T-cell (primary cell): ENCODE measurements at regions not wholly inside any gene's neighbourhood (a gene's known extent, or its start where the extent isn't known, plus 50 kb on each side); places are given as distances from the start of the nearest gene placed in this dataset.
"Not testable (repeated sequence)": the region's sequence is repeated elsewhere in the genome, so short reads cannot be mapped to it uniquely, and the experiment has no call there.

Experiments used
- ATAC-seq, 4 experiments: fragments of 200-7000 bp in 3 of 4; fragments of 150-1000 bp in 1 of 4; cut with Tn5 transposase; replicated peaks in 1 of 4; 1 replicate in 3 of 4; 2 replicates in 1 of 4; pipeline ENCODE4 v1.10.0; 2021; ENCODE audit warnings: moderate library complexity in 3 of 4, mild to moderate bottlenecking in 2 of 4, moderate number of reproducible peaks in 1 of 4
- CTCF ChIA-PET, 2 donors: fragments of 300-600 bp; sonication (Branson Sonifier 250); formaldehyde crosslinking; loops; one replicate each; lab custom pipeline; 2022; ENCODE audit warnings: antibody characterized with exemption in 2 of 2; lab: Charles Lee
- POLR2A ChIA-PET, 2 donors: fragments of 300-600 bp; sonication (Branson Sonifier 250); formaldehyde crosslinking; loops; one replicate each; lab custom pipeline; 2022; ENCODE audit warnings: antibody characterized with exemption in 2 of 2; lab: Charles Lee
- DNase-seq, 35 experiments: peaks; one replicate each; pipeline versions ENCODE4 v3.0.0 to v3.0.0-alpha.2; 2013 to 2023
- H3K27ac ChIP-seq: one replicate; pipeline ENCODE4 v1.5.1; 2013; ENCODE audit warnings: low read length
- H3K27me3 ChIP-seq, 2 experiments: replicated peaks in 1 of 2; 1 replicate in 1 of 2; 2 replicates in 1 of 2; pipeline versions ENCODE4 v1.6.1 to v1.7.0; 2013; ENCODE audit warnings: low read length in 1 of 2, mixed read lengths in 1 of 2; ENCODE audit not compliant: control insufficient read depth in 2 of 2, insufficient read depth in 2 of 2; ENCODE audit errors: extremely low read depth in 1 of 2
- H3K36me3 ChIP-seq, 2 donors: 1 replicate in 1 of 2; 2 replicates in 1 of 2; pipeline versions ENCODE4 v1.6.1 to v1.7.0; 2013; ENCODE audit warnings: low read length in 1 of 2; ENCODE audit not compliant: control insufficient read depth in 2 of 2, insufficient read depth in 1 of 2; ENCODE audit errors: extremely low read depth in 1 of 2
- H3K4me1 ChIP-seq, 2 experiments: 1 replicate in 1 of 2; 2 replicates in 1 of 2; pipeline versions ENCODE4 v1.6.1 to v1.7.0; 2013; ENCODE audit warnings: low read length in 2 of 2, mixed read lengths in 1 of 2; ENCODE audit not compliant: insufficient read depth in 2 of 2, control insufficient read depth in 1 of 2; ENCODE audit errors: extremely low read depth in 1 of 2
- H3K4me3 ChIP-seq, 2 donors: 1 replicate in 1 of 2; 2 replicates in 1 of 2; pipeline versions ENCODE4 v1.5.1 to v1.7.0; 2013; ENCODE audit warnings: mild to moderate bottlenecking in 2 of 2, low read length in 1 of 2, moderate library complexity in 1 of 2; ENCODE audit not compliant: control insufficient read depth in 1 of 2; ENCODE audit errors: extremely low read depth in 1 of 2
- H3K9me3 ChIP-seq: 2 replicates; pipeline ENCODE4 v1.7.0; 2013
- H3K27ac Mint-ChIP-seq, 2 donors: one replicate each; pipeline ENCODE4 v1.8.0; 2020 to 2021; ENCODE audit warnings: mild to moderate bottlenecking in 2 of 2, mixed read lengths in 2 of 2
- H3K27me3 Mint-ChIP-seq, 2 donors: one replicate each; pipeline ENCODE4 v1.8.0; 2021 to 2022; ENCODE audit warnings: mixed read lengths in 2 of 2
- H3K36me3 Mint-ChIP-seq: one replicate; pipeline ENCODE4 v1.8.0; 2021; ENCODE audit warnings: mixed read lengths
- H3K4me1 Mint-ChIP-seq, 3 donors: one replicate each; pipeline ENCODE4 v1.8.0; 2020 to 2022; ENCODE audit warnings: mixed read lengths in 3 of 3, mild to moderate bottlenecking in 1 of 3
- H3K4me3 Mint-ChIP-seq, 3 donors: one replicate each; pipeline ENCODE4 v1.8.0; 2020 to 2022; ENCODE audit warnings: mild to moderate bottlenecking in 3 of 3, mixed read lengths in 3 of 3, moderate library complexity in 3 of 3
- H3K9me3 Mint-ChIP-seq, 3 donors: one replicate each; pipeline ENCODE4 v1.8.0; 2020 to 2022; ENCODE audit warnings: mixed read lengths in 3 of 3
- WGBS: methylation state at CpG from one replicate; pipeline ENCODE4 v1.1.5; 2013; ENCODE audit warnings: missing lambda C conversion rate; ENCODE audit not compliant: insufficient coverage; 5-methylcytosine and 5-hydroxymethylcytosine counted together

GRCh38 chr1:239112101-239112935 lies 274.1 kb upstream of the CHRM3 start:
- Histone ChIP-seq H3K36me3 (no peaks in the 10 kb centered on the region), H3K4me1 (no peaks in the 10 kb centered on the region), H3K27ac (no peak overlapping the region), H3K27me3 (no peaks in the 10 kb centered on the region), H3K4me3 (no peak overlapping the region), H3K9me3 (no peaks in the 10 kb centered on the region)
- ATAC-seq (no peak), DNase-seq (no peak)
- Mint-ChIP-seq H3K36me3 (no peaks in the 10 kb centered on the region), H3K27ac (no peak overlapping the region), H3K9me3 (no peaks in the 10 kb centered on the region), H3K27me3 (no peaks in the 10 kb centered on the region), H3K4me3 (no peak overlapping the region), H3K4me1 (no peaks in the 10 kb centered on the region)
- ChIA-PET CTCF (no interaction called here), POLR2A (no interaction called here)
- 90% methylated on average over 3 of the region's 5 CpGs for WGBS

GRCh38 chr1:239107676-239108075 lies 278.7 kb upstream of the CHRM3 start:
- ChIA-PET CTCF (no interaction called here), POLR2A (interaction anchor here in 1 of 2 donors (1.0 kb wide), 1 partner anchor 11 kb away, joined by 3 read pairs; no protein-coding TSS in a partner anchor)
- H3K4me3 ChIP-seq = no peak overlapping the region
- no peaks in the 10 kb centered on the region for H3K9me3 ChIP-seq
- ATAC-seq (no peak), DNase-seq (no peak)
- no peak overlapping the region for H3K27ac ChIP-seq
- no peak overlapping the region for H3K27ac Mint-ChIP-seq
- no peak overlapping the region for H3K4me3 Mint-ChIP-seq
- H3K27me3 Mint-ChIP-seq = no peaks in the 10 kb centered on the region
- no peaks in the 10 kb centered on the region for H3K27me3 ChIP-seq
- H3K4me1 Mint-ChIP-seq = no peaks in the 10 kb centered on the region
- peaks cover 0 to 19% (median 0%) of the 10 kb centered on the region in 3 donors for H3K9me3 Mint-ChIP-seq
- H3K36me3 ChIP-seq = no peaks in the 10 kb centered on the region
- H3K4me1 ChIP-seq = no peaks in the 10 kb centered on the region
- 76% methylated on average over 5 of the region's 7 CpGs for WGBS
- H3K36me3 Mint-ChIP-seq = no peaks in the 10 kb centered on the region

DNA sequence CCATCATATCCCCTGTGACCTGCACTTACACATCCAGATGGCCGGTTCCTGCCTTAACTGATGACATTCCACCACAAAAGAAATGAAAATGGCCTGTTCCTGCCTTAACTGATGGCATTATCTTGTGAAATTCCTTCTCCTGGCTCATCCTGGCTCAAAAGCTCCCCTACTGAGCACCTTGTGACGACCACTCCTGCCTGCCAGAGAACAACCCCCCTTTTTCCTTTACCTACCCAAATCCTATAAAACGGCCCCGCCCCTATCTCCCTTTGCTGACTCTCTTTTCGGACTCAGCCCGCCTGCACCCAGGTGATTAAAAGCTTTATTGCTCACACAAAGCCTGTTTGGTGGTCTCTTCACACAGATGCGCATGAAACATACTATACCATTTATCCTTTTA lies 279.7 kb upstream of the CHRM3 start:
- not testable (repeated sequence) for H3K4me1 Mint-ChIP-seq, ATAC-seq
- no CpG with 5 or more reads among the region's 7 CpGs for WGBS

GRCh38 chr1:239098400-239099037 lies 287.8 kb upstream of the CHRM3 start:
- Histone ChIP-seq H3K36me3 (no peaks in the 10 kb centered on the region), H3K9me3 (no peaks in the 10 kb centered on the region), H3K4me1 (no peaks in the 10 kb centered on the region), H3K27ac (no peak overlapping the region), H3K4me3 (no peak overlapping the region), H3K27me3 (no peaks in the 10 kb centered on the region)
- ATAC-seq = no peak
- Mint-ChIP-seq H3K27ac (no peak overlapping the region), H3K4me3 (no peak overlapping the region), H3K9me3 (peaks cover 0 to 7% (median 0%) of the 10 kb centered on the region in 3 donors), H3K36me3 (no peaks in the 10 kb centered on the region), H3K4me1 (no peaks in the 10 kb centered on the region), H3K27me3 (no peaks in the 10 kb centered on the region)
- WGBS = 68% methylated on average over 4 of the region's 7 CpGs
- CTCF ChIA-PET = no interaction called here
- POLR2A ChIA-PET = no interaction called here
- no peak for DNase-seq

More for the DNA sequence above, 279.7 kb upstream of the CHRM3 start:
- H3K27me3 Mint-ChIP-seq, H3K4me1 ChIP-seq, H3K4me3 ChIP-seq, CTCF ChIA-PET, H3K9me3 ChIP-seq, H3K27me3 ChIP-seq, H3K27ac ChIP-seq, DNase-seq, H3K27ac Mint-ChIP-seq, H3K36me3 ChIP-seq, H3K36me3 Mint-ChIP-seq, H3K4me3 Mint-ChIP-seq: not testable (repeated sequence)
- peaks cover 0 to 19% (median 0%) of the 10 kb centered on the region in 3 donors for H3K9me3 Mint-ChIP-seq
- POLR2A ChIA-PET = interaction anchor here in 1 of 2 donors (0.6 to 1.0 kb wide), 2 partner anchors 12 to 93 kb away, joined by 3 read pairs; no protein-coding TSS in a partner anchor

GRCh38 chr1:239091537-239091936 lies 294.8 kb upstream of the CHRM3 start:
- CTCF ChIA-PET = no interaction called here
- no peaks in the 10 kb centered on the region for H3K4me1 ChIP-seq
- no peak overlapping the region for H3K4me3 Mint-ChIP-seq
- DNase-seq (no peak), ATAC-seq (no peak)
- no peak overlapping the region for H3K4me3 ChIP-seq
- no peak overlapping the region for H3K27ac Mint-ChIP-seq
- WGBS = no CpG with 5 or more reads among the region's 3 CpGs
- no peaks in the 10 kb centered on the region for H3K36me3 ChIP-seq
- no peaks in the 10 kb centered on the region for H3K9me3 ChIP-seq
- no peaks in the 10 kb centered on the region for H3K36me3 Mint-ChIP-seq
- no peaks in the 10 kb centered on the region for H3K27me3 Mint-ChIP-seq
- H3K4me1 Mint-ChIP-seq = no peaks in the 10 kb centered on the region
- H3K9me3 Mint-ChIP-seq = peaks cover 0 to 7% (median 7%) of the 10 kb centered on the region in 3 donors
- H3K27me3 ChIP-seq = no peaks in the 10 kb centered on the region
- H3K27ac ChIP-seq = no peak overlapping the region
- POLR2A ChIA-PET = no interaction called here

GRCh38 chr1:239084459-239085080 lies 301.8 kb upstream of the CHRM3 start:
- DNase-seq (no peak), ATAC-seq (no peak)
- Mint-ChIP-seq H3K27me3 (no peaks in the 10 kb centered on the region), H3K4me3 (no peak overlapping the region), H3K27ac (no peak overlapping the region), H3K4me1 (no peaks in the 10 kb centered on the region), H3K9me3 (peaks cover 12 to 31% (median 16%) of the 10 kb centered on the region in 3 donors), H3K36me3 (no peaks in the 10 kb centered on the region)
- 66% methylated on average over 2 of the region's 2 CpGs for WGBS
- Histone ChIP-seq H3K4me1 (no peaks in the 10 kb centered on the region), H3K36me3 (no peaks in the 10 kb centered on the region), H3K9me3 (no peaks in the 10 kb centered on the region), H3K4me3 (no peak overlapping the region), H3K27ac (no peak overlapping the region), H3K27me3 (no peaks in the 10 kb centered on the region)
- ChIA-PET CTCF (no interaction called here), POLR2A (no interaction called here)
